ENCODE measurements at regions not wholly inside any gene's neighbourhood (a gene's known extent, or its start where the extent isn't known, plus 50 kb on each side); places are given as distances from the start of the nearest gene placed in this dataset.
A peak's percentile ranks its signal among the peaks of the same experiment; 100 is the strongest.

DNA sequence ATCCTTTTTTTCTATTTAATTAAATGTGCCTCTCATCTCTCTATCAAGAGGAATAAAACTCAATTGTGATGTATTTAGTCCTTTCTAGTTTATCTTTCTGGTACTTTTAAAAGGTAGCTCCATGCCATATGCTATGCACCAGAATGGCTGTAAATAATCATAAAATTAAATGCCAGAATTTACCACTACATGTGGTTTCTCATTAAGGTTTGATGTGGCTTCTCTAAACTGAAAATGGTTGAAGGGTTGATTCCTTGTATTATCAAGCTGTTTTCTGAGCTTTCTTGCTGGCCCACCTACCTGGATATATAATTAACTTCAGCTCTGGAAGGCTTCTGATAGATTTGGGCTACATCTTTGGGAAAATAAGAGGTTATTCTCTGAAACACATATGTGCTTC lies 171.9 kb upstream of the RHOBTB1 start:
- H3K27ac ChIP-seq = no peak overlapping the region

DNA sequence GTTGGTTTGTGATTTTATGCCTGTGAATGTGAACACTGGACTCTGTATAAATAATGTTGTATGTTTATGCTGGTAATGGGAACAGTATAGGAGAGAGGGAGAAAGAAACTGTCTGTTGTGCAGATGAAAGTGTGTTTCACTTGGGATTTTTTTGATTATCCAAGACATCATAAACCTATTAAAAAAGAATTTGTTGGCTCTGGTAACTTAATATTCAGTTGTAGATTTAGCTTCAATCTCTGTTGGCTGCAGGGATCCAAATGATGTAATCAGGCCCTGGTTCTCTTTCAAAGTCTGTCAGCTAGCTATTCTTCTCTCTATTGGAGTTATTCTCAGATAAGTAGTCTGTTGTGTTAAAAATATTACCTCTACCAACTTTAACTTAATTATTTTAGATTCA lies 168.8 kb upstream of the RHOBTB1 start:
- Histone ChIP-seq H3K4me3 (no peak overlapping the region), H3K27ac (no peak overlapping the region)

More for the DNA sequence above, 171.9 kb upstream of the RHOBTB1 start:
- no peak overlapping the region for H3K4me3 ChIP-seq

DNA sequence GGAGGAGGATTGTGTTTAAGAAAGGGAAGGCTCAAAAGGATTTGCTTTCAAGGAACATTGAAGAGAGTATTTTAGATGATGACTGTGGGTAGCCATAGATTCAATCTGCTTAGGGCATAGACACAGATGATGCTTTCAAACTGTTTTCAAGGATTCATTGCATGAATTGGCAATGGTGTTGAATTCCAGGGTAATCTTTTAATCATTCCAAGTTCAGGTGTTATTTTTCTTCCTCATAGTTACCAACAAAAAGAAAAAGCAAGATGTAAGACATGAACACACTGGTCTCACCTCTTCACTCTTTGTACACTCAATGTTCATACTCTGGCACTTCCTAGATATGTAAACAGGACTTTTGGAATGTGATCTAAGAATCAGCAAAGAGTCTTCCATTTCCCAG lies 167.0 kb upstream of the RHOBTB1 start:
- H3K27ac ChIP-seq = no peak overlapping the region
- H3K4me3 ChIP-seq = no peak overlapping the region

DNA sequence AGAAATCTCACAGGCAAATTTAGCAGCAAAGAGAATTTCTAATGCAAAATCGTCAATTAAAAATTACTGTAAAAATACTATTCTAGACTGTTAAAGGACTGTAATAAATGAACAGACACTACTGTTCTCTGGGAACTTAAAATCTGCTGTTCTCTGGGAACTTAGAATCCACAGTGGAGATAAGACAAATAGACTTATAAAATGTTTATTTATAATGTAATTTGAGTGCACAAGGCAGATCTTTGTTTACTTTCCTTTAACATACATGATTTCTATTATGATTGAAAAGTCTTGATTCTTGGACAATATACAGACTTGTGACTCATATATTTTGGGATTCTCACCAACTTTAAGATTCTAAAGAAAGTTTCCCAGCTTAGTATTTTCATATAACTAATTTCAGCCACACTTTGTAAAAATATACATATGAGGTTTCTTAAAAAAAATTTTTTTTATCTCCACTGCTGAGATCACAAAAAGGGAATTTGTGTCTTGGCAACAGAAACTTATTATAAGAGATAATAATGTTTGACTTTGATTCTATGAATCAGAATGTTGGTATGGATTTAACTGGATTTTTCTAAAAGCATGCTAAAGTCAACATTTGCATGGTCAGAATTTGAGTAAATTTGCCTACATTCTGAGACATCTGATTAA lies 166.3 kb upstream of the RHOBTB1 start:
- Histone ChIP-seq H3K4me3 (no peak overlapping the region), H3K27ac (no peak overlapping the region)

DNA sequence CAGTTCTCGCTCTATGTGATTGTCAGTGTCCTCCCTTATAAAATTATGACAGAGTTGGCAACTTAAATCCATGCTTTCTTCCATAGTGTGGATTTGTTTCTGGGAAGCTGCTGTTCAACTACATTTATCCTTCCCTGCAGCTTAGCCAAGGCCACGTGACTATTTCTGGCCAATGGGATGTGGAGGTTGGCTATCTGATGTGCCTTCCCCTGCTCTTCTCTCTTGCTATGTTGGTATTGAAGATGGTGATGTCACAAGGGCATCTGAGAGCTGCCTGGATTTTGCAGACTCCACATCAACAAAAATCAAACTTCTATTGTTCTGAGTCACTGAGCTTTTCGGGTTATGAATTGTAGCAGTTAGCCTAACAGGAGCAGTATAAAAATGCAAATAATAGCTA lies 164.9 kb upstream of the RHOBTB1 start:
- H3K27ac ChIP-seq = no peak overlapping the region

DNA sequence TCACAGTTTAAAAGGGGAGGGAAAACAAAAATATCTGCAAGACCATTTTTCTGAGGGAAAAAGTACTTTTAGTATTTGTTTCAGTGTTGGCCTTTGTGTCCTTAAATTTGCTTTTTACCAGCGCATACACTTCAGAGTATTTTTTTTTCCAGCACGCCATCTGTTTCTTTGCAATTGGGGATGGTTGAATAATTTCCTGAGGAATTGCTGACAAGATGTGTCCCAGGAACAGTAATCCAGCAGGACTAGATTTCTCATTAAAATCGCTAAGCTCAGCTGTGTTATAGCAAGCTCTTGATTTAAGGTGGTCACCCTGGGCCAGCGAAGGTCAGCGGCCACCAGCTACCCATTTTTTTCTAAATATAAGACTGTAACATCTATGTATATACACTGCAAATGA lies 156.9 kb upstream of the RHOBTB1 start:
- Histone ChIP-seq H3K27ac (peak overlapping the region in 1 of 21 experiments; percentile 13), H3K4me3 (no peak overlapping the region)

More for the DNA sequence above, 164.9 kb upstream of the RHOBTB1 start:
- no peak overlapping the region for H3K4me3 ChIP-seq

DNA sequence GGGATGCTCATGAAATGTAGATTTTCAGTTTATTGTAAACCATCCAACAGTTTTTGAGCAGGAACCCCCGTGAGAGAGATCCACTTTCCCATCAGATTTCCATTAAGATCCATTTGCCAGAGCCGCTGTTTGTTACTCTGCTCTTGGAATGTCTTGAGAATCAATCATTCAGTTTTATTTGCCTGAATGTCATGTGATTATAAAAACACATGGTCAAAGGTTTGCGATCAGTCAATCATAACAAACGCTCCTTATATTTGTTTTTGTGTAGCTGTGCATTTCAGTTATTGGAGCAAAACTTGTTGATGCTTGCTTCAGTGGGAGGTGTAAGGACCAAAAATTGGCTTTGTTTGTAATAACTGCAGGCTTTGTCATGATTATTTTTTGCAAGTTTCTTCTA lies 155.8 kb upstream of the RHOBTB1 start:
- Histone ChIP-seq H3K27ac (peak overlapping the region in 1 of 21 experiments; percentile 8), H3K4me3 (no peak overlapping the region)

DNA sequence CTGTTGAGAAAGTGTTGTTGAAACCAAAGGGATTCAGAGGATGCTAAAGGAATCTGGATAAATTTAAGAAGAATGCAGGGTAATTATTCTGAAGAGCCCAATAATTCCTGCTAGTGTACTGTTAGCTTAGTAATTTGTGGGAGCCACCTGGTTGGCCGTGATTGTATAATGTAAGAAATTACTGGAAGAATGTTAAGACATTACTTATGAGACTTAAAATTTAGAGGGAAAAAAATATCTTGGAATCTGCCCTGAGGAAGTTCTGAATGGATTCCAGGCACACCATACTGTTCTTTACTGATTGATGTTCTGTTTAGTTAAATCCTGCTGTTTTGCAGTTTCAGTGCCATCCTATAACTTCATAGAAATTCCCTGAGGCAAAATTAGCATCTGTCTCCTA lies 155.0 kb upstream of the RHOBTB1 start:
- no peak overlapping the region for H3K27ac ChIP-seq
- no peak overlapping the region for H3K4me3 ChIP-seq

DNA sequence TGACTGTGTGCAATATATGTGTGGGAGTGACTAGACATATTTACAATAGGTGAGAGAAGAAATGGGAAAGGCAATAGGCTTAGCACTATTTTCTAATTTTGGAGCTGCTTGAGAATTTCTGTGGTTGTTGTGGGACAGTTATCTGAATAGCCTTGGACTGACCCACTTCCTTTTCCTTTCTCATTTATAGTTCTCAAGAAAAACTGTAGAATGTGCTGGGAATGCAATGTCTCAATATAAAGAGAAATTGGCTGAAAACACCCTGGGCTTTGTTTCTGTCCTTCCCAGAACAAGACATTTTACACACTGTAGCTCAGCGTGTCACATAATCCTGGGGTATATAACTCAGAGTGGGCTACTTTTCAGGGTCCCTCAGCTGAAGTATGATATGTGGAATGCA lies 153.0 kb upstream of the RHOBTB1 start:
- H3K27ac ChIP-seq = no peak overlapping the region
- H3K4me3 ChIP-seq = no peak overlapping the region

DNA sequence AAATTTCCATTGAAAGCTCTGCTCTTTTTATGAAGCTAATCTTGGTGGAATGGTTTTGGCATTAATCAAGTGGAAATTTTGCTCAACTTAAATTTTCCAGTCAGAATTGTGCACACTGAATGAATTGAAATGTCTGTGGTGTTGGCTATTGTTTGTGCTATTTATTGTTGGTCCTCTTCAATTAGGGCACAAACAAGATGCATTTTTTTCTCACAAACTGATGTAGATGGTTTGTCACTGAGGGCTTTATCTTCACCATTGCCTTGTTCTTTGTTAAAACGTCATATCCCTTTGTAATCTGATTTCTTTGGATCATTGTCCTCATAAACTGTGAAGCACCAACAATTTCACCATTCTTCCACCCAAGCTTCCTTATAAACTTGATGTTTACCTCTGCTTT lies 152.1 kb upstream of the RHOBTB1 start:
- Histone ChIP-seq H3K27ac (no peak overlapping the region), H3K4me3 (no peak overlapping the region)

DNA sequence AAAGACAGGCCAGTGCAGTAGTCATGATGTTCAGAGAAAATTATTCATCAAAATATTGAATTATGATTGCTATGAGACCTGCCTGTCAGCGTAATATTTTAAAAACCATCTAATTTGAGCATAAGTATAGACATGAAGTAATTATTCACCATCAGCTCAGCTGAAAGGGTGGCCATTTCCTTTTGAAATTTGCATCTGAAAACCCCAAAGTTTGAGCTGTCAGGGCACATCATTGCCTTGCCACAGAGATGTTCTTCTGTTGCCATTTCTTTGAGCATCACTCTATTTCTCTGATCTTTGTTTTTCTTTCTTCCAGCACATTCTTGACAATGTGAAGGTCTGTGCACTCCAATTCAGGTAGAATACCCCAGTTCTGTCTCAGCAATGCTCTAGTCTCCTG lies 147.5 kb upstream of the RHOBTB1 start:
- Histone ChIP-seq H3K27ac (no peak overlapping the region), H3K4me3 (no peak overlapping the region)

DNA sequence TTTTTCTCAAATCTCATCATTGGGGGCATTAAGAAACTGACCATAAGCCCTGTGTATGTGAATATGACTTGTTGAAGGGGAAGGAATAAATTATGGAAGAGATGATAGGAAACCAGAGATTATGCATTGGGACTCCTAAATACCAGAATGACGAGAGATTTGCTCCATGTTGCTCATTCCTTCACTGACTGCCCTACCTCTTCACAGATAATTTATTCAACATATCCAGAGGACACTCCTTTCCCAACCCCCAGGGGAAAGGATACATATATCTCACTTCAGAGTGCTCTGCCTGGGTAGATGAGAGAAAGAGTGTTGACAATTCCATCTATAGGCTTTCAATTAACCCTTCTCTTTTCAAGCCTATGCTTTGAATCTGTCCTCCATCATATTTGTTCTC lies 145.3 kb upstream of the RHOBTB1 start:
- no peak overlapping the region for H3K4me3 ChIP-seq
- H3K27ac ChIP-seq = no peak overlapping the region

DNA sequence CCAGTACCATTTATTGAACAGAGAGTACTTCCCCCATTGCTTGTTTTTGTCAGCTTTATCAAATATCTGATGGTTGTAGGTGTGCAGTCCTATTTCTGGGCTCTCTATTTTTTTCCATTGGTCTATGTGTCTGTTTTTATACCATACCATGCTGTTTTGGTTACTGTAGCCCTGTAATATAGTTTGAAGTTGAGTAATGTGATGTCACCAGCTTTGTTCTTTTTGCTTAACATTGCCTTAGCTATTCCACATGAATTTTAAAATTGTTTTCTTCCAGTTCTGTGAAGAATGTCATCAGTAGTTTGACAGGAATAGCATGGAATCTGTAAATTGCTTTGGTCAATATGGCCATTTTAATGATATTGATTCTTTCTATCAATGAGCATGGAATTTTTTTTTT lies 140.5 kb upstream of the RHOBTB1 start:
- H3K27ac ChIP-seq = no peak overlapping the region

DNA sequence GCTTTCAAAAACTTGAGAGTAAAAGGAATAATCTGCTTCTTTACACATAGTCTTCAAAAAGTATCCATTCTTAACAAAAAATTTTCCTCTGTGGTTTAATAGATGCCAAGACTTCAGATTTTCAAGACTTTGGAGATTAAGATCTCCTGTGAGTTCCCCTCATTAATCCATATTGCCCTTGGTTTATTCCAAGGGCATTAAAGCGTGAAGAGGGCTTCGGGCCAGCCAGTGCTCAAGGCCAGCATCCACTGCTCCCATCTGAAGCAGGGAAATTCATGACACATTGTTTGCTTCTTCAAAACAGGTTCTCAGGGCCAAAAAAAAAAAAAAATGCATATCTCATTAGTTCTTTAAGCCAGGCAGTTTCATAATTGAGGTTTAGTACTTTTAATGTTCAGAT lies 137.3 kb upstream of the RHOBTB1 start:
- no peak overlapping the region for H3K27ac ChIP-seq
- H3K4me3 ChIP-seq = no peak overlapping the region

More for the DNA sequence above, 140.5 kb upstream of the RHOBTB1 start:
- H3K4me3 ChIP-seq = no peak overlapping the region

DNA sequence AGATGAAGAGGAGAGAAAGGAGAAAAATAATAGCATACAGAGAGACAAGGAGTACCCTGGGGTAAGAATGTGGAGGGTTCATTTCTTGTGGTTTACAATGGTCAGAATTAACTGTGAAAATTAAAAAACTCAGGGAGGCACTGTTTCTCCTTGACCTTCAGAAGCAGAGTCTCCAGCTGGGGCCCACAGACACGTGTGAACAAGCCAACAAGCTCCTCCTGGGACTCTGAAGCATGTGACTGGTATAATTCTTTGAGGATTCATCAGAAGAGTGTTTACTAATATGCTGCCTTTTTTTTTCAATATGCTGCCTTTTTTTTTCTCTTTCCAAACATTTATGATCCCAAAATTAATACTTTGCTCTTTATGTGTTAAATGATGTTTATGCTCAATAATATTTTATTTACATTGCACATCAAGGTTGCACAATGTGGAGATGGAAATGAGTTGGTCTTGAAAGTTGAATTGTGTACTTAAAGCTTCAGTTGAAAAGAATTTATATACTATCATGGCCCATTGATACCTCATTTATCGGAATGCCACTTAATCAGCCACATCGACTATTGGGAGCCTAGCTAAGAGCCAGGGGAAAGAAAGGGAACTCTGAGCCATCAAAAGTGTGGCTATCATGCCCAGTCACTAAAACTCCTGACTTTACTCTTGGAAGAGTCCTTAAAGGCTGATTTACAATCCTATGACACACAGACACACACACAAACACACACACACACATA lies 134.7 kb upstream of the RHOBTB1 start:
- H3K4me3 ChIP-seq = no peak overlapping the region
- H3K27ac ChIP-seq = no peak overlapping the region

DNA sequence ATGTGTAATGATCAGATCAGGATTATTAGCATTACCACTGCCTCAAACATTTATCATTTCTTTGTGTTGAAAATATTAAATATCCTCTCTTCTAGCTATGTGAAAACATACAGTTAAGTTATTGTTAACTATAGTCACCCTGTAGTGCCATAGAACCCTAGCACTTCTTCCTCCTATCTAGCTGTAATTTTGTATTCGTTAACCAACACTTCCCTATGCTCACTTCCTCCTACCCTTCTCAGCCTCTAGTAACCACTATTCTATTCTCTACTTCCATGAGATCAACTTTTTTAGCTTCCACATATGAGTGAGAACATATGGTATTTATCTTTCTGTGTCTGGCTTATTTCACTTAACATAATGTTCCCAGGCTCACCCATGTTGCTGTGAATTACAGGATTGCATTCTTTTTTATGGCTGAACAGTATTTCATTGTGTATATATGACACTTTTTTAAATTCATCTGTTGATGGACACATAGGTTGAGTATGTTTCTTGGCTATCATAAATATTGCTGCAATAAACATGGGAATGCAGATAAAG lies 132.7 kb upstream of the RHOBTB1 start:
- H3K27ac ChIP-seq = no peak overlapping the region

DNA sequence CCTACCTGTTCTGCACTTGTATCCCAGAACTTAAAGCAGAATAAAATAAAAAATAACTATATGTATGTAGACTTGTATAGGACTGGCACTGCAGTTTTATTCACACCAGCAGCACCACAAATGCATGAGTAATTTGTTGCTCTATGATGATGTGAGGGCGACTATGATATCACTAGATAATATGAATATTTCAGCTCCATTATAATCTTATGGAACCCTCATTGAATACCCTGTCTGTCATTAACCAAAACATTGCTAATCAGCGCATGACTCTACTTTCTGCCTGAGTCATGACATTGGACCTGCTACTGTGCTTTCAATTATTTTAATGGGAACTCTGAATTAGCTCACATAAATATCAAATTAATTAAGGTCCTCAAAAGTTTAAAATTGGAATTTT lies 129.4 kb upstream of the RHOBTB1 start:
- Histone ChIP-seq H3K27ac (no peak overlapping the region), H3K4me3 (no peak overlapping the region)

More for the DNA sequence above, 132.7 kb upstream of the RHOBTB1 start:
- no peak overlapping the region for H3K4me3 ChIP-seq

DNA sequence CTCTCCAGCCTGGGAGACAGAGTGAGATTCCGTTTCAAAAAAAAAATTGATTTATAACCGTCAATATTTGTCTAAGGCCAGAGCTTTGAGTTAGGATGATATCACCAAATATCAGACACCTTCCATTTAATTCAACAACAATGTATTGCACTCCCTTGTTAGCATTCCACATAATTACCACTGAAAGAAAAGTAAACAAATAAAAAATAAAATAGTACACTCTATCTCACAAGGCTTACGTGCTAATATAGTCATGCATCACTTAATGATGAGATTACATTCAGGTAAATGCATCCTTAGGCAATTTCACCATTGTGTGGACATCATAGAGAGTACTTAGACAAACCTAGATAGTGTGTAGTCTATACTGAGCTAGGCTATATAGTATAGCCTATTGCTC lies 127.6 kb upstream of the RHOBTB1 start:
- H3K27ac ChIP-seq = no peak overlapping the region
- no peak overlapping the region for H3K4me3 ChIP-seq

DNA sequence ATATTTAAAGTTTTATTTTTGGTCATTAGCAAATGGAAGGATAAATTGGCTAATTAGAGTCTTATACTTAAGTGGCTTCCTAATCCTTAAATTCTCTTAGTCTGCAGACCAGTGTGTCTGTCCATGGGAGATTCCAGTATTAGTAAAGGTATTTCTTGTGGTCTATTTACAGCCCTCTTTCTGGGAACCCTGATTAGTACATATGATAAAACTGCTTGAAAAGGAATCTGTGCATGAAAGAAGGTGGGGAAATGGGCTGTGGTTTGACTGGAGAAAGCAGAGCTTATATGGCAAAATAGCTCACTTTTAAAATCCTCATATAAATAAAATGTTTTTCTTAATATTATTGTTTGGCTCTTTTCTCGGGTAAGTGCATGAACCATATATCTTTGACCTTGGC lies 124.5 kb upstream of the RHOBTB1 start:
- H3K27ac ChIP-seq = no peak overlapping the region
- no peak overlapping the region for H3K4me3 ChIP-seq

DNA sequence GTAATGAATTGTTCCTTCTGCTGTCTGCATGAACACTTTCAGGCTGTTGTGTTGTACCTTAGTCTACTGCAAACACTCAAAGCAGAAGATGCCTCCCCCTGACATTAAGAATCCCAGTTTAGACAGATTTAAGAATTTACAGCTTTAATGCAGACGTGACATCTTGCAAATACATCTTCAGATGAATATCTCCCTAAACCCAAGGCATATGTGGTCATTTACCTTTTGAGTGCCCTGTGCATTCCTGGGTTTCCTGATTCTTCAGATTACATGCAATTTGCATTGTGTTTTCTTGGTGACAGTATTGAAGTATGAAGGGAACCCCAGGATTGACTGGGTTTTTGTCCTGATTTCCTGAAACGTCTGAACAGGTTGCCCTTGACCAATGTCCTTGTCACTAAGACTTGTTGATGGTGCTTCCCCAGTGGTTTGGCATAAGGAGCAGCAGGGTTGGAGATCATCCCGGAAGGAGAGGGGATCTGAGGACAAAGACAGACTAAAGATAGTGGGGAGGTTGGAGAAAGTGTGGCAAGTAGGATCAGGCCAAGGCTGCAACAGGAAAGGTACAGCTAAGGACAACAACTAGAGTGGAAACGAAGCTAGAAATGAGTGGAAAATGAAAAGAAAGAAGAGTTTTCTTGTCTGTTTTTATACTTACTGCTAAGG lies 123.8 kb upstream of the RHOBTB1 start:
- H3K4me3 ChIP-seq = no peak overlapping the region
- no peak overlapping the region for H3K27ac ChIP-seq

Measured in skin epidermis (tissue), 12 donors.